Stomach (tissue), 4 donors: ENCODE measurements at regions not wholly inside any gene's neighbourhood (a gene's known extent, or its start where the extent isn't known, plus 50 kb on each side); places are given as distances from the start of the nearest gene placed in this dataset.

Experiments
- EP300 ChIP-seq: sonication (generic); formaldehyde crosslinking; IDR thresholded peaks from one replicate; pipeline ENCODE4 v1.6.1; 2017; ENCODE audit warnings: antibody characterized with exemption
- POLR2A ChIP-seq, 4 donors: fragments of 450-650 bp; IDR thresholded peaks; one replicate each; pipeline ENCODE4 v1.6.1; 2016; ENCODE audit warnings: antibody characterized with exemption in 4 of 4, control low read depth in 2 of 4, mild to moderate bottlenecking in 1 of 4, moderate library complexity in 1 of 4
- POLR2AphosphoS5 ChIP-seq, 3 donors: sonication (generic); formaldehyde crosslinking; IDR thresholded peaks; one replicate each; pipeline ENCODE4 v1.6.1; 2016; ENCODE audit warnings: antibody characterized with exemption in 3 of 3
- TF ChIP-seq, protein P1 (sequence below), 7 experiments: fragments of 450-650 bp in 4 of 7; fragments of 200-600 bp in 3 of 7; sonication (generic) in 3 of 7; IDR thresholded peaks; one replicate each; pipeline ENCODE4 v1.5.1; 2016 to 2019; ENCODE audit warnings: antibody characterized with exemption in 7 of 7, control low read depth in 2 of 7, mild to moderate bottlenecking in 1 of 7

DNA sequence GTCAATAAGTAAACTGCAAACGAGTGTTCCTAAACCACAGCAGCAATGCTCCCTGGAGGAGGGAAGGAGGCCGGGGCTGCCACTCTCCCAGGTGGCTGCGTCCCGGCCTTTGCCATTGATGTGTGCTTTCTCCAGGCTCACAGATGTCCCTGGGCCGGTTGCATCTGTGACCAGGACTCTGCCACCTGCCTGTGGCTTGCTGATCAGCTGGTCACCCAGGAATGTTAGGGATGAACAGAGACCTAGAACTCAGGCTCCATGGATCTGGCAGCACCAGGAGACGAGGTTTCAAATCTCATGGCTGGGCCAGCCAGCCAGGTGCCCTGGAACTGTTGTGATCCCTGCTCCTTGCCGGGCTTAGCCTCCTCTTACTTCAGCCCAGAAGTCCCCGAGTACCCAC is 65.7 kb downstream of the KLF15 start:
- TF ChIP-seq EP300, result no peak
- TF ChIP-seq, protein P1, sequence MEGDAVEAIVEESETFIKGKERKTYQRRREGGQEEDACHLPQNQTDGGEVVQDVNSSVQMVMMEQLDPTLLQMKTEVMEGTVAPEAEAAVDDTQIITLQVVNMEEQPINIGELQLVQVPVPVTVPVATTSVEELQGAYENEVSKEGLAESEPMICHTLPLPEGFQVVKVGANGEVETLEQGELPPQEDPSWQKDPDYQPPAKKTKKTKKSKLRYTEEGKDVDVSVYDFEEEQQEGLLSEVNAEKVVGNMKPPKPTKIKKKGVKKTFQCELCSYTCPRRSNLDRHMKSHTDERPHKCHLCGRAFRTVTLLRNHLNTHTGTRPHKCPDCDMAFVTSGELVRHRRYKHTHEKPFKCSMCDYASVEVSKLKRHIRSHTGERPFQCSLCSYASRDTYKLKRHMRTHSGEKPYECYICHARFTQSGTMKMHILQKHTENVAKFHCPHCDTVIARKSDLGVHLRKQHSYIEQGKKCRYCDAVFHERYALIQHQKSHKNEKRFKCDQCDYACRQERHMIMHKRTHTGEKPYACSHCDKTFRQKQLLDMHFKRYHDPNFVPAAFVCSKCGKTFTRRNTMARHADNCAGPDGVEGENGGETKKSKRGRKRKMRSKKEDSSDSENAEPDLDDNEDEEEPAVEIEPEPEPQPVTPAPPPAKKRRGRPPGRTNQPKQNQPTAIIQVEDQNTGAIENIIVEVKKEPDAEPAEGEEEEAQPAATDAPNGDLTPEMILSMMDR (IDR thresholded peaks at IDR 0.05), result no peak
- no peak for TF ChIP-seq POLR2AphosphoS5 (IDR thresholded peaks at IDR 0.05)
- no peak for TF ChIP-seq POLR2A (IDR thresholded peaks at IDR 0.05)
